K562 (cell line): ENCODE measurements at regions not wholly inside any gene's neighbourhood (a gene's known extent, or its start where the extent isn't known, plus 50 kb on each side); places are given as distances from the start of the nearest gene placed in this dataset.

Source experiments
- ATAC-seq: fragments of 200-7000 bp; cut with Tn5 transposase; 3 replicates; pipeline ENCODE4 v1.9.1; 2020; ENCODE audit warnings: moderate library complexity
- BruUV-seq: library from RNA; stranded (reverse); fragments of 400-500 nt; replicated peaks from 2 replicates; lab custom pipeline; 2021; lab: Mats Ljungman, UMichigan
- CTCF ChIA-PET: fragments of 300-600 bp; formaldehyde crosslinking; extraction: SDS; loops from one replicate; lab custom pipeline; 2021; ENCODE audit warnings: low intra/inter-chr PET ratio; lab: Yijun Ruan, JAX
- POLR2A ChIA-PET: fragments of 300-600, 350-650 bp; sonication (Branson Sonifier 250); formaldehyde crosslinking; extraction: SDS; loops from one replicate; lab custom pipeline; 2021; ENCODE audit warnings: antibody characterized with exemption, inconsistent platforms; lab: Yijun Ruan, JAX
- DNase-seq, 4 experiments: peaks; one replicate each; pipeline versions ENCODE4 v3.0.0 to v3.0.0-alpha.2; 2011 to 2018; ENCODE audit warnings: low spot score in 3 of 4, mixed read lengths in 3 of 4; ENCODE audit errors: extremely low read depth in 1 of 4
- FAIRE-seq: peaks from 2 replicates; lab custom pipeline; 2011; peaks lifted over from hg19 to GRCh38; lab: Jason Lieb, UNC
- H2AFZ ChIP-seq: 2 replicates; pipeline ENCODE4 v1.6.0; 2011; ENCODE audit warnings: low read depth, low read length, control low read depth, inconsistent platforms
- H3K27ac ChIP-seq: fragments of 200-600 bp; 3 replicates; pipeline ENCODE4 v1.8.0; 2011; ENCODE audit warnings: low read depth, mild to moderate bottlenecking, control low read depth, inconsistent platforms, low read length, moderate library complexity, mixed read lengths; ENCODE audit errors: extremely low read depth
- H3K27me3 ChIP-seq, 2 experiments: fragments of 300-600 bp in 1 of 2; 2 replicates in 1 of 2; 3 replicates in 1 of 2; pipeline versions ENCODE4 v1.6.0 to v1.8.0; 2011; ENCODE audit warnings: inconsistent platforms in 2 of 2, low read length in 2 of 2, mild to moderate bottlenecking in 1 of 2, mixed read lengths in 1 of 2, moderate library complexity in 1 of 2; ENCODE audit not compliant: control insufficient read depth in 2 of 2, insufficient read depth in 2 of 2
- H3K36me3 ChIP-seq: fragments of 300-600 bp; 3 replicates; pipeline ENCODE4 v1.8.0; 2011; ENCODE audit warnings: mild to moderate bottlenecking, low read length, inconsistent platforms; ENCODE audit not compliant: control insufficient read depth, insufficient read depth
- H3K4me1 ChIP-seq, 2 experiments: fragments of 200-600 bp in 1 of 2; replicated peaks in 1 of 2; 2 replicates in 1 of 2; 3 replicates in 1 of 2; pipeline versions ENCODE4 v1.5.1 to v1.8.0; 2011; ENCODE audit warnings: inconsistent platforms in 2 of 2, low read length in 2 of 2, mild to moderate bottlenecking in 1 of 2, mixed read lengths in 1 of 2, moderate library complexity in 1 of 2; ENCODE audit not compliant: control insufficient read depth in 2 of 2, insufficient read depth in 2 of 2
- H3K4me2 ChIP-seq: 2 replicates; pipeline ENCODE4 v1.6.1; 2011; ENCODE audit warnings: low read length, control low read depth, inconsistent platforms, mixed read lengths; ENCODE audit not compliant: insufficient read depth
- H3K4me3 ChIP-seq: fragments of 200-600 bp; sonication (generic), shearing (Covaris generic); 2 replicates; pipeline ENCODE4 v1.5.1; 2016; ENCODE audit warnings: control low read depth, inconsistent platforms
- H3K79me2 ChIP-seq: fragments of 200-600 bp; 3 replicates; pipeline ENCODE4 v1.8.0; 2011; ENCODE audit warnings: low read length, inconsistent platforms; ENCODE audit not compliant: control insufficient read depth, insufficient read depth
- H3K9ac ChIP-seq, 2 experiments: 2 replicates each; pipeline versions ENCODE4 v1.6.0 to v1.6.1; 2011; ENCODE audit warnings: low read depth in 2 of 2, low read length in 2 of 2, control low read depth in 1 of 2, inconsistent platforms in 1 of 2, mild to moderate bottlenecking in 1 of 2, mixed read lengths in 1 of 2; ENCODE audit not compliant: insufficient read depth in 1 of 2
- H3K9me1 ChIP-seq: one replicate; pipeline ENCODE4 v1.6.0; 2011; ENCODE audit warnings: inconsistent platforms, mild to moderate bottlenecking, low read length, moderate library complexity; ENCODE audit not compliant: control insufficient read depth, insufficient read depth
- H3K9me3 ChIP-seq: replicated peaks from 2 replicates; pipeline ENCODE4 v1.5.1; 2011; ENCODE audit warnings: low read depth, low read length, inconsistent platforms; ENCODE audit not compliant: control insufficient read depth, insufficient read depth
- H4K20me1 ChIP-seq: replicated peaks from 2 replicates; pipeline ENCODE4 v1.6.1; 2011; ENCODE audit warnings: low read length, inconsistent platforms, mixed read lengths; ENCODE audit not compliant: control insufficient read depth, insufficient read depth
- CTBP1 ChIP-seq: fragments of 450-650 bp; IDR thresholded peaks from 2 replicates; pipeline ENCODE4 v1.6.1; 2016; ENCODE audit warnings: borderline replicate concordance
- JUN ChIP-seq, 2 experiments: sonication (generic) in 1 of 2; formaldehyde crosslinking in 1 of 2; IDR thresholded peaks; 2 replicates each; pipeline versions ENCODE4 v1.6.1 to v1.8.0; 2012 to 2022; ENCODE audit warnings: borderline replicate concordance in 2 of 2, mild to moderate bottlenecking in 2 of 2, improper control_type of control experiment in 1 of 2, low read depth in 1 of 2, low read length in 1 of 2, missing genetic modification reagents in 1 of 2
- MCM3 ChIP-seq: fragments of 450-650 bp; IDR thresholded peaks from 2 replicates; pipeline ENCODE4 v1.6.1; 2016
- SMAD3 ChIP-seq: fragments of 450-650 bp; formaldehyde crosslinking; conservative IDR thresholded peaks from 2 replicates; pipeline ENCODE4 v1.4.0; 2020; ENCODE audit warnings: mild to moderate bottlenecking
- SMARCC2 ChIP-seq: fragments of 450-650 bp; IDR thresholded peaks from 2 replicates; pipeline ENCODE4 v1.6.1; 2017; ENCODE audit warnings: antibody characterized with exemption, moderate library complexity, mild to moderate bottlenecking, low read depth
- STAT6 ChIP-seq: sonication (generic); formaldehyde crosslinking; IDR thresholded peaks from 2 replicates; pipeline ENCODE4 v1.8.1; 2023; ENCODE audit warnings: mild to moderate bottlenecking, missing genetic modification reagents
- ZNF408 ChIP-seq: fragments of 250-450 bp; sonication (Bioruptor Pico); IDR thresholded peaks from 2 replicates; pipeline ENCODE4 v1.4.0; 2020; ENCODE audit warnings: low read depth, mild to moderate bottlenecking, moderate library complexity
- WGBS: fragments of 100-300 bp; shearing (Covaris generic); methylation state at CpG from one replicate; pipeline ENCODE4 v1.1.6; 2016; ENCODE audit warnings: low coverage, mixed read lengths; ENCODE audit not compliant: insufficient coverage; ENCODE audit errors: missing lambda C conversion rate; 5-methylcytosine and 5-hydroxymethylcytosine counted together
- in situ Hi-C: fragments of 300-500 bp; cut with MboI; formaldehyde crosslinking; loops from 4 replicates; pipeline ENCODE4 v1.15.0; 2018; ENCODE audit warnings: inconsistent platforms, mixed read lengths
- intact Hi-C: fragments of 100-400 bp; cut with micrococcal nuclease; formaldehyde crosslinking; loops from 2 replicates; pipeline ENCODE4 v1.14.2; 2022

DNA sequence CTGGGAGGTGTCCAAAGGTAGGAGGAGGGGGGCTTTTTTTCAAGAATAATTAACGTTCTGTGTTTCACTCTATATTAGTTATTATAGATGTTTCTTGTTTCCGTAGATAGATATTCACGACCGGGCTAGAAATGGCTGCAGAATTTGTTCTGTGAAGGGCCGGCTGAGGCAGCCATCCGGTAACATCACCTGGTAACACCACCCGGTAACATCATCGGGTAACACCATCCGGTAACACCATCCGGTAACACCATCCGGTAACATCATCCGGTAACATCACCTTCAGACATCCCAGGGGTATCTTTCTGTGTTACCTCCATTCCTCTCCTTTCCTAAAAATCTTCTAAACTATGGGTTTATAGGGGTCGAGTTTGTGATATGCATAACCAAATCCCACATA lies 1336.7 kb upstream of the TMEM132C start:
- intact Hi-C loops, result no loop called here
- TF ChIP-seq JUN (IDR thresholded peaks at IDR 0.05; ENCODE audit: borderline replicate concordance, low read depth, low read length) (no peak), JUN (CRISPR knock-in tag; IDR thresholded peaks at IDR 0.05; ENCODE audit: borderline replicate concordance) (no peak), MCM3 (no peak), ZNF408 (CRISPR knock-in tag) (no peak), SMARCC2 (no peak), SMAD3 (CRISPR knock-in tag) (no peak), CTBP1 (no peak), STAT6 (CRISPR knock-in tag) (no peak)

More for the DNA sequence above, 1336.7 kb upstream of the TMEM132C start:
- Histone ChIP-seq H3K9me1 (no peaks in the 10 kb centered on the region), H3K4me2 (no peak overlapping the region), H3K27me3 (no peaks in the 10 kb centered on the region), H3K9me3 (no peaks in the 10 kb centered on the region), H2AFZ (no peak overlapping the region), H4K20me1 (no peaks in the 10 kb centered on the region), H3K4me3 (no peak overlapping the region), H3K4me1 (no peaks in the 10 kb centered on the region; a peak in 1 of 5 replicates), H3K27ac (no peak overlapping the region), H3K9ac (no peak overlapping the region), H3K79me2 (no peaks in the 10 kb centered on the region), H3K36me3 (no peaks in the 10 kb centered on the region)
- 71% methylated on average over 13 of the region's 13 CpGs for WGBS
- DNase-seq (no peak), FAIRE-seq (no peak), ATAC-seq (no peak)
- ChIA-PET POLR2A (no interaction called here), CTCF (no interaction called here)
- in situ Hi-C loops, result no loop called here
- no TSS peak for BruUV-seq
